ENCODE measurements at regions not wholly inside any gene's neighbourhood (a gene's known extent, or its start where the extent isn't known, plus 50 kb on each side); places are given as distances from the start of the nearest gene placed in this dataset.

GRCh38 chr4:175930471-175930870 lies 118.4 kb upstream of the GPM6A start:
- Mint-ChIP-seq H3K27me3 (ENCODE audit: low read depth) (no peaks in the 10 kb centered on the region), H3K4me3 (no peak overlapping the region), H3K4me1 (ENCODE audit: low read depth) (no peaks in the 10 kb centered on the region), H3K9me3 (no peaks in the 10 kb centered on the region), H3K36me3 (ENCODE audit: insufficient read depth) (no peaks in the 10 kb centered on the region)
- ATAC-seq (no peak), DNase-seq (no peak)

- ATAC-seq (no peak), DNase-seq (no peak)
- Mint-ChIP-seq H3K4me3 (no peak overlapping the region), H3K27me3 (ENCODE audit: low read depth) (no peaks in the 10 kb centered on the region), H3K4me1 (ENCODE audit: low read depth) (no peaks in the 10 kb centered on the region), H3K36me3 (ENCODE audit: insufficient read depth) (no peaks in the 10 kb centered on the region), H3K9me3 (no peaks in the 10 kb centered on the region)
These were observed 120.1 kb upstream of the GPM6A start for GRCh38 chr4:175932116-175932515.

- DNase-seq: no peak
- Mint-ChIP-seq H3K4me3 (no peak overlapping the region), H3K4me1 (ENCODE audit: low read depth) (no peaks in the 10 kb centered on the region), H3K27me3 (ENCODE audit: low read depth) (no peaks in the 10 kb centered on the region), H3K36me3 (ENCODE audit: insufficient read depth) (no peaks in the 10 kb centered on the region), H3K9me3 (no peaks in the 10 kb centered on the region)
- no peak for ATAC-seq
These were observed 122.4 kb upstream of the GPM6A start for GRCh38 chr4:175934506-175934905.

- DNase-seq (no peak), ATAC-seq (no peak)
- Mint-ChIP-seq H3K9me3 (no peaks in the 10 kb centered on the region), H3K27me3 (ENCODE audit: low read depth) (no peaks in the 10 kb centered on the region), H3K4me1 (ENCODE audit: low read depth) (no peaks in the 10 kb centered on the region), H3K36me3 (ENCODE audit: insufficient read depth) (no peaks in the 10 kb centered on the region), H3K4me3 (no peak overlapping the region)
These were observed 123.1 kb upstream of the GPM6A start for GRCh38 chr4:175935016-175935661.

- Mint-ChIP-seq H3K9me3 (no peaks in the 10 kb centered on the region), H3K4me3 (no peak overlapping the region), H3K36me3 (ENCODE audit: insufficient read depth) (no peaks in the 10 kb centered on the region), H3K27me3 (ENCODE audit: low read depth) (peaks cover 3% of the 10 kb centered on the region), H3K4me1 (ENCODE audit: low read depth) (peaks cover 5% of the 10 kb centered on the region)
- ATAC-seq: no peak
- no peak for DNase-seq
These were observed 121.3 kb upstream of the WDR17 start for GRCh38 chr4:175944126-175944910.

- peaks cover 5% of the 10 kb centered on the region for H3K4me1 Mint-ChIP-seq (ENCODE audit: low read depth)
- H3K27me3 Mint-ChIP-seq (ENCODE audit: low read depth): peaks cover 3% of the 10 kb centered on the region
- no peak overlapping the region for H3K4me3 Mint-ChIP-seq
- no peak for DNase-seq
- H3K9me3 Mint-ChIP-seq: no peaks in the 10 kb centered on the region
- no peak for ATAC-seq
- H3K36me3 Mint-ChIP-seq (ENCODE audit: insufficient read depth): no peaks in the 10 kb centered on the region
These were observed 119.0 kb upstream of the WDR17 start for GRCh38 chr4:175946472-175947116.

- Mint-ChIP-seq H3K9me3 (no peaks in the 10 kb centered on the region), H3K4me3 (no peak overlapping the region), H3K4me1 (ENCODE audit: low read depth) (peaks cover 5% of the 10 kb centered on the region), H3K36me3 (ENCODE audit: insufficient read depth) (no peaks in the 10 kb centered on the region), H3K27me3 (ENCODE audit: low read depth) (peaks cover 3% of the 10 kb centered on the region)
- ATAC-seq: no peak
- no peak for DNase-seq
These were observed 118.4 kb upstream of the WDR17 start for GRCh38 chr4:175947117-175947722.

- Mint-ChIP-seq H3K4me1 (ENCODE audit: low read depth) (no peaks in the 10 kb centered on the region), H3K4me3 (no peak overlapping the region), H3K9me3 (no peaks in the 10 kb centered on the region), H3K27me3 (ENCODE audit: low read depth) (no peaks in the 10 kb centered on the region), H3K36me3 (ENCODE audit: insufficient read depth) (no peaks in the 10 kb centered on the region)
- DNase-seq (no peak), ATAC-seq (no peak)
These were observed 113.8 kb upstream of the WDR17 start for GRCh38 chr4:175951794-175952193.

GRCh38 chr4:175953116-175953515 lies 112.5 kb upstream of the WDR17 start:
- Mint-ChIP-seq H3K4me3 (no peak overlapping the region), H3K9me3 (no peaks in the 10 kb centered on the region), H3K4me1 (ENCODE audit: low read depth) (no peaks in the 10 kb centered on the region), H3K27me3 (ENCODE audit: low read depth) (no peaks in the 10 kb centered on the region), H3K36me3 (ENCODE audit: insufficient read depth) (no peaks in the 10 kb centered on the region)
- ATAC-seq: no peak
- DNase-seq: no peak

GRCh38 chr4:175953960-175954521 lies 111.6 kb upstream of the WDR17 start:
- no peaks in the 10 kb centered on the region for H3K4me1 Mint-ChIP-seq (ENCODE audit: low read depth)
- no peaks in the 10 kb centered on the region for H3K36me3 Mint-ChIP-seq (ENCODE audit: insufficient read depth)
- ATAC-seq: no peak
- H3K9me3 Mint-ChIP-seq: no peaks in the 10 kb centered on the region
- DNase-seq: no peak
- H3K27me3 Mint-ChIP-seq (ENCODE audit: low read depth): no peaks in the 10 kb centered on the region
- no peak overlapping the region for H3K4me3 Mint-ChIP-seq

GRCh38 chr4:175954685-175955084 lies 111.0 kb upstream of the WDR17 start:
- H3K9me3 Mint-ChIP-seq: no peaks in the 10 kb centered on the region
- DNase-seq: no peak
- no peaks in the 10 kb centered on the region for H3K4me1 Mint-ChIP-seq (ENCODE audit: low read depth)
- H3K36me3 Mint-ChIP-seq (ENCODE audit: insufficient read depth): no peaks in the 10 kb centered on the region
- H3K4me3 Mint-ChIP-seq: no peak overlapping the region
- H3K27me3 Mint-ChIP-seq (ENCODE audit: low read depth): no peaks in the 10 kb centered on the region
- no peak for ATAC-seq

- Mint-ChIP-seq H3K4me3 (no peak overlapping the region), H3K36me3 (ENCODE audit: insufficient read depth) (no peaks in the 10 kb centered on the region), H3K9me3 (no peaks in the 10 kb centered on the region), H3K27me3 (ENCODE audit: low read depth) (peaks cover 6% of the 10 kb centered on the region), H3K4me1 (ENCODE audit: low read depth) (no peaks in the 10 kb centered on the region)
- ATAC-seq: no peak
- DNase-seq: no peak
These were observed 104.0 kb upstream of the WDR17 start for GRCh38 chr4:175961604-175962003.

- Mint-ChIP-seq H3K27me3 (ENCODE audit: low read depth) (peaks cover 2% of the 10 kb centered on the region), H3K9me3 (peaks cover 4% of the 10 kb centered on the region), H3K4me1 (ENCODE audit: low read depth) (no peaks in the 10 kb centered on the region), H3K36me3 (ENCODE audit: insufficient read depth) (no peaks in the 10 kb centered on the region), H3K4me3 (no peak overlapping the region)
- DNase-seq (no peak), ATAC-seq (no peak)
These were observed 95.6 kb upstream of the WDR17 start for GRCh38 chr4:175970072-175970471.

- Mint-ChIP-seq H3K4me1 (ENCODE audit: low read depth) (no peaks in the 10 kb centered on the region), H3K9me3 (peaks cover 4% of the 10 kb centered on the region), H3K36me3 (ENCODE audit: insufficient read depth) (no peaks in the 10 kb centered on the region), H3K4me3 (no peak overlapping the region), H3K27me3 (ENCODE audit: low read depth) (peaks cover 2% of the 10 kb centered on the region)
- DNase-seq: no peak
- no peak for ATAC-seq
These were observed 94.9 kb upstream of the WDR17 start for GRCh38 chr4:175970724-175971123.

All from activated T-cell treated with anti-CD3 and anti-CD28 coated beads, Interleukin-2, amount 50 U/mL, for 4 hours (primary cell).